ENCODE measurements at regions not wholly inside any gene's neighbourhood (a gene's known extent, or its start where the extent isn't known, plus 50 kb on each side); places are given as distances from the start of the nearest gene placed in this dataset.

DNA sequence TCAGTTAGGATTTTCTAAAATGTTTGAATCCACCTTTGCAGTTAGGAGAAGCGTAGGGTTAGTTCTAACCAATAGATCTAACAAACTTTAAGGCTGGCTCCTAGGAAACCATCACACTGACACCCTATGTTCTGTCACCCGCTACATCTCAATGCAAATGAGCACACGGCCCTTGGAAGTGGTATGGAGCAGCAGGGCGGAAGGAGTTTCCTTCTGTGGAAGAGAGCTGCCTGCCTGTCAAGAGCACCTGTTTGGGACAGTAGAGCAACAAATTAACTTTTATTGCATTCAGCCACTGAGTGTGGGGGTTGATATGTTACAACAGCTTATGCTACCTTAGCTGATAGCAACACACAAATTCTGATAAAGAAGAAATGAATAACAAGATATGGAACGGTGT, 306.9 kb upstream of the RAB6C start:
- no peaks in the 10 kb centered on the region for H3K4me1 ChIP-seq
- TF ChIP-seq, protein P1, sequence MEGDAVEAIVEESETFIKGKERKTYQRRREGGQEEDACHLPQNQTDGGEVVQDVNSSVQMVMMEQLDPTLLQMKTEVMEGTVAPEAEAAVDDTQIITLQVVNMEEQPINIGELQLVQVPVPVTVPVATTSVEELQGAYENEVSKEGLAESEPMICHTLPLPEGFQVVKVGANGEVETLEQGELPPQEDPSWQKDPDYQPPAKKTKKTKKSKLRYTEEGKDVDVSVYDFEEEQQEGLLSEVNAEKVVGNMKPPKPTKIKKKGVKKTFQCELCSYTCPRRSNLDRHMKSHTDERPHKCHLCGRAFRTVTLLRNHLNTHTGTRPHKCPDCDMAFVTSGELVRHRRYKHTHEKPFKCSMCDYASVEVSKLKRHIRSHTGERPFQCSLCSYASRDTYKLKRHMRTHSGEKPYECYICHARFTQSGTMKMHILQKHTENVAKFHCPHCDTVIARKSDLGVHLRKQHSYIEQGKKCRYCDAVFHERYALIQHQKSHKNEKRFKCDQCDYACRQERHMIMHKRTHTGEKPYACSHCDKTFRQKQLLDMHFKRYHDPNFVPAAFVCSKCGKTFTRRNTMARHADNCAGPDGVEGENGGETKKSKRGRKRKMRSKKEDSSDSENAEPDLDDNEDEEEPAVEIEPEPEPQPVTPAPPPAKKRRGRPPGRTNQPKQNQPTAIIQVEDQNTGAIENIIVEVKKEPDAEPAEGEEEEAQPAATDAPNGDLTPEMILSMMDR (IDR thresholded peaks at IDR 0.05): no peak
- intact Hi-C loops (cut with DNase I): no loop called here

DNA sequence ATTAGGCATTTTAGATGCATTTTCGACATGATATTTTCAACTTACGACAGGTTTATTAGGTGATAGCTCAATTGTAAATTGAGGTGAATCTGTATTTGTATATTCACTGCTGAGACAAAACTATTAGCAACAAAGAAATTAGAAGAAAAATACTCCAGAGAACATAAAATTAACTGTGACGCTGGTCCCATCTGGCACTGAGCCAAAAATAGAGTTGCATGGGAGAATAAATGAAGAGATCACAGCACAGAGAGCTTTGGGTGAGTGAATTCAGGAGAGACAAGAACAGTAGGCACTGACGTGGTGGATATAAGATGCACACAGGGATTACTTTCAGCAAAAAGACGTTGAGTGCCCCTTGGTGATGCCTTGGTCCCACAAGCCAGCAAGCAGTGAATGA, 306.2 kb upstream of the RAB6C start:
- TF ChIP-seq, protein P1 (IDR thresholded peaks at IDR 0.05): no peak
- no peak for DNase-seq
- no peaks in the 10 kb centered on the region for H3K9me3 ChIP-seq
- no peak for ATAC-seq
- intact Hi-C loops (cut with DNase I): no loop called here
- H3K4me1 ChIP-seq: no peaks in the 10 kb centered on the region
- no peak overlapping the region for H3K4me3 ChIP-seq
- no peaks in the 10 kb centered on the region for H3K36me3 ChIP-seq
- H3K27me3 ChIP-seq: no peaks in the 10 kb centered on the region
- no peak overlapping the region for H3K27ac ChIP-seq

More for the DNA sequence above, 306.9 kb upstream of the RAB6C start:
- no peaks in the 10 kb centered on the region for H3K36me3 ChIP-seq
- DNase-seq (no peak), ATAC-seq (no peak)
- H3K27ac ChIP-seq: no peak overlapping the region
- H3K27me3 ChIP-seq: no peaks in the 10 kb centered on the region
- H3K9me3 ChIP-seq: no peaks in the 10 kb centered on the region
- H3K4me3 ChIP-seq: no peak overlapping the region

DNA sequence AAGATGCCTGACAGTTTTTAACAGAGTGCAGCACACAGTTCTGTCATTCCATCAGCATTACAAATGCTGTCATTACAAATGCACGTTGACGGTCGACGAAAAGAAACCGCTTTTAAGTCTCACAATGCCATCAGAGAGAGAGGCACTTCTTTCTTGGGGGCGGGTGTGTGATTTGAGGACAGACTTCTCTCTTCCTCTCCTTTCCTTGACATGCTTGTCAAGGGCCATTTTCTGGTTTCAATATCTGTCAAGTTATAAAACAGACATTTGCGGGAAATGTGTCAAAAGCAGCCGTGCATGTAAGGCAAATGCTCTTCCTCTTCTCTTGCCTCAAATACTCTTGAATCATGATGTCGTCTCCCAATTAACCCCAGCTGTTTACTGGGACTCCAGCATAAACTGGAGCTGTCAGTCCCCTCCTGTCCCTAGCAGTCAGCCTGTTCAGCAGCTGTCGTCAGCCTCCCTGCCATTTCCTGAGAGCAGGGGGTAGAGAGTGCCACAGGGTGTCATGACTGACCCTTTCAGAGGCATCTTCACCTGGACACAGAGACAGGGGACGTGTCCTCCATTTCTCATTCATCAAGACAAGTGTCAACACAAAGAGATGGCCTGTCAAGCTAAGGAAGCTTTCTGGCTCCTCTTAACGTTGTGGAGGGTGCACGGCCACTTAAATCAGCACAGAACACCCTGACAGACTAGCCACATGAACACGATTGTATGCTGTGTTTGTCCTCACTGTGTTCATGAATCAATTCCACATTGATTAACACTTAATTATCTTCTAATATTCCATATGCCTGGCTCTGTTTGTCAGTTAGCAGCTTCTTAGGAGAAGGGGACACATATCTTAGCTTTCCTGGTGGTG, 305.4 kb upstream of the RAB6C start:
- H3K36me3 ChIP-seq: no peaks in the 10 kb centered on the region
- intact Hi-C loops (cut with DNase I): no loop called here
- DNase-seq (no peak), ATAC-seq (no peak)
- H3K4me1 ChIP-seq: no peaks in the 10 kb centered on the region
- TF ChIP-seq, protein P1 (IDR thresholded peaks at IDR 0.05): no peak
- H3K27me3 ChIP-seq: no peaks in the 10 kb centered on the region
- H3K4me3 ChIP-seq: no peak overlapping the region
- H3K27ac ChIP-seq: no peak overlapping the region
- H3K9me3 ChIP-seq: no peaks in the 10 kb centered on the region

DNA sequence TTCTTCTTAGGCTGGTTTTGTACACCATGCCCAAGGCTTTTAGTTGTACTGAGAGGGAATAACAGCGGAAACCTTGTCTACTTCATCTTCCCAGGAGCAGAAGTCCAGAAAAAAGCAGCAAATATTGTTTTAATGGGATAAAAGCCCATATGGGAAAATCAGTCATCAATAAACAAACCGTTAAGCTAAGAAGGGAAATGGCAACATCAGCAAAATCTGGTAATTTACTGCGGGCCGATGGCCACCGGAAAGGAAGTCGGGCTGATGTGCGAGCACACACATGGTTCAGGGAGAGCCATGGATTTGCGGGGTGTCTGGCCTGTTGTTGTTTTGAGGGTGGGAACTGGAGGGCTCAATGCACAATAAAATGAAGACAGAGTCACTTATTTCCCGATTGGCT, 300.7 kb upstream of the RAB6C start:
- TF ChIP-seq, protein P1 (IDR thresholded peaks at IDR 0.05): no peak
- intact Hi-C loops (cut with DNase I): no loop called here
- no peak for ATAC-seq

DNA sequence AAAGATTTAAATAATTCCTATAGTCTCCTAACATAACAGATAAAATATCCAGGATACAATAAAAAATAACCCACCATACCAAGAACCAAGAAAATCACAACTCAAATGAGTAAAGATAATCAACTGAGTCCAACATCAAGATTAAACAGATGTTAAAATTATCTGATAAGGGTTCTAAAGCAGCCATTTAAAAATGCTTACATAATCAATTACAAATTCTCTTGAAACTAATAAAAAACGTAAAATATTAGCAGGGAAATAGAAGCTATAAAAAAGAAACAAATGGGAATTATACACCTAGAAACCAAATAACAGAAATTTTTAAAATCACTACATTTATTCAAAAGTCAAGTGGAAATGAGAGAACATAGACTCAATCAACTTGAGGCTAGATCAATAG, 297.7 kb upstream of the RAB6C start:
- no peak overlapping the region for H3K4me3 ChIP-seq
- H3K27me3 ChIP-seq: no peaks in the 10 kb centered on the region
- intact Hi-C loops (cut with DNase I): no loop called here
- H3K27ac ChIP-seq: no peak overlapping the region
- TF ChIP-seq, protein P1 (IDR thresholded peaks at IDR 0.05): no peak
- DNase-seq (no peak), ATAC-seq (no peak)
- no peaks in the 10 kb centered on the region for H3K36me3 ChIP-seq
- H3K4me1 ChIP-seq: no peaks in the 10 kb centered on the region
- H3K9me3 ChIP-seq: no peaks in the 10 kb centered on the region

More for the DNA sequence above, 300.7 kb upstream of the RAB6C start:
- H3K27me3 ChIP-seq: no peaks in the 10 kb centered on the region
- H3K4me3 ChIP-seq: no peak overlapping the region
- DNase-seq: no peak
- no peaks in the 10 kb centered on the region for H3K9me3 ChIP-seq
- no peaks in the 10 kb centered on the region for H3K36me3 ChIP-seq
- H3K4me1 ChIP-seq: no peaks in the 10 kb centered on the region
- no peak overlapping the region for H3K27ac ChIP-seq
